Calu3 (cell line): ENCODE measurements at regions not wholly inside any gene's neighbourhood (a gene's known extent, or its start where the extent isn't known, plus 50 kb on each side); places are given as distances from the start of the nearest gene placed in this dataset.

Source experiments
- BruUV-seq: library from RNA; stranded (reverse); fragments of 400-500 nt; replicated peaks from 2 replicates; lab custom pipeline; 2021; lab: Mats Ljungman, UMichigan
- CTCF ChIA-PET: fragments of 300-600 bp; sonication (Branson Sonifier 250); formaldehyde crosslinking; loops from one replicate; lab custom pipeline; 2022; ENCODE audit warnings: antibody characterized with exemption; lab: Charles Lee
- DNase-seq: peaks from one replicate; pipeline ENCODE4 v3.0.0; 2022
- H3K27ac Mint-ChIP-seq: one replicate; pipeline ENCODE4 v1.8.0; 2022; ENCODE audit warnings: mixed read lengths; ENCODE audit not compliant: unreplicated experiment
- H3K27me3 Mint-ChIP-seq: one replicate; pipeline ENCODE4 v1.8.0; 2022; ENCODE audit warnings: mixed read lengths; ENCODE audit not compliant: unreplicated experiment
- H3K36me3 Mint-ChIP-seq: one replicate; pipeline ENCODE4 v1.8.0; 2022; ENCODE audit warnings: mild to moderate bottlenecking, moderate library complexity, mixed read lengths; ENCODE audit not compliant: insufficient read depth, unreplicated experiment
- H3K4me1 Mint-ChIP-seq: one replicate; pipeline ENCODE4 v1.8.0; 2022; ENCODE audit warnings: mild to moderate bottlenecking, low read depth, mixed read lengths; ENCODE audit not compliant: unreplicated experiment
- H3K4me3 Mint-ChIP-seq: one replicate; pipeline ENCODE4 v1.8.0; 2022; ENCODE audit warnings: mild to moderate bottlenecking, low read depth, moderate library complexity, mixed read lengths; ENCODE audit not compliant: unreplicated experiment
- H3K9me3 Mint-ChIP-seq: one replicate; pipeline ENCODE4 v1.8.0; 2022; ENCODE audit warnings: low read depth, mixed read lengths; ENCODE audit not compliant: unreplicated experiment
- CTCF ChIP-seq: fragments of 200-600 bp; IDR thresholded peaks from one replicate; pipeline ENCODE4 v1.8.0; 2022; ENCODE audit warnings: antibody characterized with exemption; ENCODE audit not compliant: unreplicated experiment
- intact Hi-C: fragments of 100-400 bp; cut with micrococcal nuclease; formaldehyde crosslinking; loops from one replicate; pipeline ENCODE4 v1.10.0; 2022; ENCODE audit not compliant: unreplicated experiment

- intact Hi-C loops, result no loop called here
- Mint-ChIP-seq H3K9me3 (peaks cover 9% of the 10 kb centered on the region), H3K36me3 (no peaks in the 10 kb centered on the region), H3K4me1 (no peaks in the 10 kb centered on the region), H3K27ac (no peak overlapping the region), H3K4me3 (no peak overlapping the region), H3K27me3 (no peaks in the 10 kb centered on the region)
- CTCF ChIA-PET, result no interaction called here
- no TSS peak for BruUV-seq
- DNase-seq, result no peak
- no peak for TF ChIP-seq CTCF
Measured at GRCh38 chr4:149144060-149144459, 671.6 kb downstream of the IQCM start.

GRCh38 chr4:149141391-149141790 is 674.3 kb downstream of the IQCM start:
- intact Hi-C loops, result no loop called here
- H3K9me3 Mint-ChIP-seq, result peaks cover 9% of the 10 kb centered on the region
- DNase-seq, result no peak
- no peak for TF ChIP-seq CTCF
- no peaks in the 10 kb centered on the region for H3K36me3 Mint-ChIP-seq
- H3K4me3 Mint-ChIP-seq, result no peak overlapping the region
- CTCF ChIA-PET, result no interaction called here
- no peaks in the 10 kb centered on the region for H3K4me1 Mint-ChIP-seq
- H3K27me3 Mint-ChIP-seq, result no peaks in the 10 kb centered on the region
- BruUV-seq, result no TSS peak
- no peak overlapping the region for H3K27ac Mint-ChIP-seq

- intact Hi-C loops, result no loop called here
- Mint-ChIP-seq H3K4me1 (no peaks in the 10 kb centered on the region), H3K27ac (no peak overlapping the region), H3K4me3 (no peak overlapping the region), H3K36me3 (no peaks in the 10 kb centered on the region), H3K9me3 (peaks cover 12% of the 10 kb centered on the region), H3K27me3 (no peaks in the 10 kb centered on the region)
- no peak for TF ChIP-seq CTCF
- CTCF ChIA-PET, result no interaction called here
- DNase-seq, result no peak
- BruUV-seq, result no TSS peak
Measured at GRCh38 chr4:149140841-149141240, 674.8 kb downstream of the IQCM start.

GRCh38 chr4:149136951-149137620 is 678.6 kb downstream of the IQCM start:
- no peak for TF ChIP-seq CTCF
- BruUV-seq, result no TSS peak
- intact Hi-C loops, result no loop called here
- DNase-seq, result no peak
- H3K4me1 Mint-ChIP-seq, result no peaks in the 10 kb centered on the region
- H3K27me3 Mint-ChIP-seq, result no peaks in the 10 kb centered on the region
- peaks cover 7% of the 10 kb centered on the region for H3K9me3 Mint-ChIP-seq
- no peak overlapping the region for H3K4me3 Mint-ChIP-seq
- CTCF ChIA-PET, result interaction anchor here (0.6 kb wide), 1 partner anchor 192 kb away, joined by 3 read pairs; no protein-coding TSS in a partner anchor
- no peaks in the 10 kb centered on the region for H3K36me3 Mint-ChIP-seq
- H3K27ac Mint-ChIP-seq, result no peak overlapping the region
